Activated CD4-positive, alpha-beta T cell treated with anti-CD3 and anti-CD28 coated beads, Interleukin-2, amount 50 U/mL, for 4 hours (primary cell): ENCODE measurements at regions not wholly inside any gene's neighbourhood (a gene's known extent, or its start where the extent isn't known, plus 50 kb on each side); places are given as distances from the start of the nearest gene placed in this dataset.
"Not testable (repeated sequence)": the region's sequence is repeated elsewhere in the genome, so short reads cannot be mapped to it uniquely, and the experiment has no call there.

ENCODE experiments used
- DNase-seq, 2 experiments: peaks; one replicate each; pipeline ENCODE4 v3.0.0-alpha.2; 2020

DNA sequence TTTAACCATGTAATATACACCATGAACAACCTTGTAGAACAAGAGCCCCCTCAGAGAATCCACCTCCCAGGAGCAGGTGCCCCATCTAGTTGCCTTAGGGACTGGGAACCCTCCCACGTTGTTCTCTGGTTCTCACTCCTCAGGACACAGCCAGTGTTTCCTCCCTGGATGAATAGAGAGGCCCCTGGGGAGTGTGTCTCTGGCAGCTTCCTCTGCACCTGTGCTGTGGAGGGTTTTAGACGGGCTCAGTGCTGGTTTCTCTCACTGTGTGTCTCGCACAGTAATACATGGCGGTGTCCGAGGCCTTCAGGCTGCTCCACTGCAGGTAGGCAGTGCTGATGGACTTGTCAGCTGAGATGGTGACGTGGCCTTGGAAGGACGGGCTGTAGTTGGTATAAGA lies 581.3 kb downstream of the TMEM121 start:
- no peak for DNase-seq

DNA sequence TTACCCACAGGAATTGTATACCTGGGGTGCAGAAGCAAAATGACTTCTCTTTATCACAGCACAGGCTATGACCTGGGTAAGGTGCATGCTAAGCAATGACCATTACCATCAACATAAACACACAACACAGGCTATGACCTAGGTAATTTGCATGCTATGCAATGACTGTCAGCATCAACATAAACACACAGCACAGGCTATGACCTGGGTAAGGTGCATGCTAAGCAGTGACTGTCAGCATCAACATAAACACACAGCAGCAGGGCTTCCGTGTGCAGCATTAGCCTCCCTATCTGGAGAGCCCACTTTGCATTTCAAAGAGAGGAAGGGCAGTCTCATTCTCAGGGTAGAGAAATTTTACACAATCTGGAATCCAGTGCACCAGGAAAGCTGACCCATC lies 583.0 kb downstream of the TMEM121 start:
- no peak for DNase-seq

DNA sequence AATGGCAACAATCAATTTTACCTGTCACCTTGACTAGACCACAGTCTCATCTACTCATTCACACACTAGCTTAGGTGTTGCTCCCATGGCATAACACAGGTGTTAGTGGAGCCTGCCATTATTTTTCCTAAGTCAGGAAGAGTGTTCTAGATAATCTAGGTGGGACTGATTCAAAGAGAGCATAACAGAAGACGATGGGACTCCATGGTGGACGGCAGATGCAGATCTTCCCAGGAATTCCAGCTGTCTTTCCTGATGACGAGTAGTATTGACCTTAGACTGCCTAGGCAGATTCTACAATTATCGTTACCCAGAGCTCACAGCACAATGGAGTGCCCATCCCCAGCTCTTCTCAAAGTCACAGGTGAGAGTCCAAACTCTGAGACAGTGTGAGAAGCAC lies 589.0 kb downstream of the TMEM121 start:
- no peak for DNase-seq

DNA sequence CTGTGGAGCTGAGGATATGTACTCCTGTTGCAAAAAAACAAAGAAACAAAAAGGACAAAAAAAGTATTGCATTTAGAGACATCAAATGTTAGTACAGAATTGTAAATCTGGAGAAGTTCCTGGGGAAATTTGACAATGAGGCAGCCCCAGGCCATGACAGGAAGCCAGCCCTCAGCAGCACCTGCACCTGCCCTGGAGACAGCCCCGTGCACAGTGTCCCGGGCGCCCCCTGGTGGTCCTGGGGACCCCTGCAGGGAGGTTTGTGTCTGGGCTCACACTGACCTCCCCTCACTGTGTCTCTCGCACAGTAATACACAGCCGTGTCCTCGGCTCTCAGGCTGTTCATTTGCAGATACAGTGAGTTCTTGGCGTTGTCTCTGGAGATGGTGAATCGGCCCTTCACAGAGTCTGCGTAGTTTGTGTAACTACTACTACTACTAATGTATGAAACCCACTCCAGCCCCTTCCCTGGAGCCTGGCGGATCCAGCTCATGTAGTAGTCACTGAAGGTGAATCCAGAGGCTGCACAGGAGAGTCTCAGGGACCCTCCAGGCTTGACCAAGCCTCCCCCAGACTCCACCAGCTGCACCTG lies 590.1 kb downstream of the TMEM121 start:
- DNase-seq = peak; percentile 10 to 16

DNA sequence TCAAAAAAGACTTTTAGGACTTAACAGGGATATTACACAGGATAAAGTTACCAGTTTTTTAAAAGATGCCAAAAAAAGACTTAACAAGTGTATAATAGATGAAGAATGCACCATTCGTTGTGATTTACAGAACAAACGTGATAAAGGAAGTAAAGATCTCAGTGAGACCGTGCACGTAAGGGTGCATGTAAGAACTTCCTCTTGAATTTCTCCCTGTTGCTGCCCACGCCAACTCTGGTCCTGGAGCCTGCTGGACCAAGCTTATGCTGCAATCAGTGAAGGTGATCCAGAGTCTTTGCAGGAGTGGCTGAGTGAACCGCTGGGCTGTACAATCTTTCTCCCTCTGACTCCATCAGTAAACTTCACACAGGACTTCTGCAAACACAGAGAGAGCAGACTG lies 593.7 kb downstream of the TMEM121 start:
- DNase-seq = no peak

DNA sequence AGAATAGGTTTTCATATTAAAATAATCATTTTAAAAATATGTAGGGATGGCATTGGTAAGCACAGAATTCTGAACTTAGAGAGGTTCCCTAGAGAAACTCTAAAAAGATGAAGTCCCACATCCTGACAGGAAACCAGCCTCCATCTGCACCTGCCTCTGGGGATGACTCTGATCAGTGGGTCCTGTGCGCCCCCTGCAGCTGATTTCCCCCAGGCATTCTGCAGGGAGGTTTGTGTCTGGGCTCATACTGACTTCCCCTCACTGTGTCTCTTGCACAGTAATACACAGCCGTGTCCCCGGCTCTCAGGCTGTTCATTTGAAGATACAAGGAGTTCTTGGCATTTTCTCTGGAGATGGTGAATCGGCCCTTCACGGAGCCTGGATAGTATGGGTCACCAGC lies 602.9 kb downstream of the TMEM121 start:
- no peak for DNase-seq

DNA sequence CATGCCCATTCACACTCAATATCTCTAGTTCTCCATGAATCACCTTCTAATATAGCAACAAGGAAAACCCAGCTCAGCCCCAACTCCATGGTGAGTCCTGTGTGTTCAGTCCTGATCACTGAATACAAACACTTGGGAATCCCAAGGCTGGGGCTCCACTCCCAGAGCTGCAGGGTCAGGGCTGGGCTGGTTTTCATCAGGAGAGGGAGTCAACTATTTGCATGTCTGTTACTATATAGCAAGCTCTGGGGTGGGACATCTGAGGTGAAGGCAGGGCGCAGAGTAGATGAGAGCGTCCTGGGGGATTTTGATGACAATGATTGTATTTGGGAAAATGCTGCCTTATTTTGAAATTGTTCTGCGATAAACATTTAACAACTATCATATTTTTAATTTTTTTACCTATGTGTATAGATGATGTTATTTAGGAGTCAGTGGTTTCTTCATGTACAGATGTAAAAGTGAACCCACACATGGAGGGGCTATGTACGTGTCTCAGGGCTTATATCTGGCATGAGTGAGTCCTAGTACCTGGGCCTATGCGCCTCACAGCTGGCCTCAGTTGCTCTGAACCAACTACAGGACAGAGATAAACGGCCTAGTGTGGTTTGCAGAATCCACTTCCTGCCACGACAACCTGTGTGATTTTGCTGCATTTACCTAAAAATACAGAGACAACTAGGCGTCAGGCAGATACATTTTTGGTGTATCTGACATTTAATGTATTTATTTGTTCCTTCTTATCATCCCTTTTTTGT lies 603.7 kb downstream of the TMEM121 start:
- not testable (repeated sequence) for DNase-seq

DNA sequence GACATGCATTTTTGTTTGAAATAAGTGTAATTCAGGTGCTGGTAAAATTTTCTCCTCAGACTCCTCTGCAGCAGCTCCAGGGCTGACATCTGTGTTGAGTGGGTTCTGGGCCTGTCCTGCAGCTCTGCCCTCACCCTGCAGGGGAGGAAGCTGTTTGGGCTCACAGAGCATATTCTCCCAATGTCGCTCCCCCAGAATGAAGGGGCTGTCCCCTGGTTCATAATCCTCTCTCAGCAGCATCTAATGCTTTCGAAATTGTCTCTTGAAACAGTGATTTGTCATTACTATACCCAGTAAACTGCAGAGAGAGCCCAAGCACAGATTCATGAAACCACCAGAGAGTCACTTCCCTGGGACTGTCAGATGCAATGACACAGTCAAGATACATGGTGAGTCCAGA lies 606.7 kb downstream of the TMEM121 start:
- DNase-seq = not testable (repeated sequence)

DNA sequence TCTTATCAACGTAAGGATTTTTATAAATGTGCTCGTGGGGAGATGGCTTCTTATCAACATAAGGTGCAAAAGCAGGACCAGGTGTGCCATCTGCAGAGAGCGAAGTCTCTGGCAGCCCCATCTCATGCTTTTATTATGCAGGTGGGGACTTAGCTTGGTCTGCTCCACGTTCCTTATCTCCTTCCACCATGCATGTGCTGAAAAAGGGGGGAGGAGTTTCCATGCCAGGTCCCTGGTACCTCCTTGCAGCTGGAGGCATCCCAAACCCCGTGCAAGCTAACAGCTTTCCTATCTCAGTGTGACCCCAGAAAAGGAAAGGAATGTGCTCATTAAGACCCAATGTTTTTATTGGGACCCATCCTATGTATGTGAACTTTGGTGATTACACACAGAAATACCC lies 608.5 kb downstream of the TMEM121 start:
- no peak for DNase-seq

DNA sequence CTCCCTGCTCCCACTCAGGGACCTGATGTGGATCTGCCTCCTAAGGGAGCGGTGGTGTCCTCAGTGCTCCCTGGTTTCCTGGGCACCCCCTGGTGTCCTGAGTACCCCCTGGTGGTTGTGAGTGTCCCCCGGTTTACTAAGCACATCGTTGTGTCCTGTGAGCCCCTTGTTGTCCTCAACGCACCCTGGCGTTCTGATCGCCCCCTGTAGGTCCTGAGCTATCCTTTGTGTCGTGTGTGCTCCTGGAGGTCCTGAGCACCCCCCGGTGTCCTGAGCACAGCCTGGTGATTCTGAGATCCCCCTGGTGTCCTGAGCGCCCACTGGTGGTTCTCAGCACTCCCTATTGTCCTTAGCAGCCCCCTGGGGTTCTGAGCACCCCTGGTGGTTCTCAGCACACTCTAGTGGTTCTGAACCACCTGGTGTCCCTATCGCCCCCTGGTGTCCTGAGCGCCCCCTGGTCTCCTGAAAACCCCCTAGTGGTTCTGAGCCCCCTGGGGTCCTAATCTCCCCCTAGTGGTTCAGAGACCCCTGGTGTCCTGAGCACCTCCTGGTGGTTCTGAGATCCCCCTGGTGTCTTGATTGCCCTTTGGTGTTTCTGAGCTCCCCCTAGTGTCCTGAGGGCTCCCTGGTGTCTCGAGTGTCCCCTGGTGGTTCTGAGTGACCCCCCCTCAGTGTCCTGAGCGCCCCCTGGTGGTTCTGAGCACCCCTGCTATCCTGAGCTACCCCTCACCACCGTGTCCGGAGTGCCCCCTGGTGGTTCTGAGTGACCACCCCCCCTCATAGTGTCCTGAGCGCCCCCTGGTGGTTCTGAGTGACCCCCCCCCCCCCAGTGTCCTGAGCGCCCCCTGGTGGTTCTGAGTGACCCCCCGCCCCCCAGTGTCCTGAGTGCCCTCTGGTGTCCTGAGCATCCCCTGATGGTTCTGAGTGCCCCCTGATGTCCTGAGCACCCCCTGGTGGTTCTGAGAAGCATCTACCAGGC lies 615.1 kb downstream of the TMEM121 start:
- peak; percentile 22 to 41 for DNase-seq

DNA sequence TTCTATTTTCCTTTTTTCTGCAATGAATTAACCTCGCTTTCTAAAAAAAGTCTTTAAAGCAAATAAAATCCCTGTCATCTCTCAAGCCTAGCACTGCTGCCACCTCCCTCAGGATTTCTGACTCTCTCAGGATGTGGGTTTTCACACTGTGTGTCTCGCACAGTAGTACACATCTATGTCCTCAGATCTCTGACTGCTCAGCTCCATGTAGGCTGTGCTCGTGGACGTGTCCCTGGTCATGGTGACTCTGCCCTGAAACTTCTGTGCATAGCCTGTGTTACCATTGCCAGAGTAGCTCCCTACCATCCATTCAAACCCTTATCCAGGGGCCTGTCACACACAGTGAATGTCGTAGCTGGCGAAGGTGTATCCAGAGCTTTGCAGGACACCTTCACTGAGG lies 619.3 kb downstream of the TMEM121 start:
- DNase-seq = not testable (repeated sequence)

DNA sequence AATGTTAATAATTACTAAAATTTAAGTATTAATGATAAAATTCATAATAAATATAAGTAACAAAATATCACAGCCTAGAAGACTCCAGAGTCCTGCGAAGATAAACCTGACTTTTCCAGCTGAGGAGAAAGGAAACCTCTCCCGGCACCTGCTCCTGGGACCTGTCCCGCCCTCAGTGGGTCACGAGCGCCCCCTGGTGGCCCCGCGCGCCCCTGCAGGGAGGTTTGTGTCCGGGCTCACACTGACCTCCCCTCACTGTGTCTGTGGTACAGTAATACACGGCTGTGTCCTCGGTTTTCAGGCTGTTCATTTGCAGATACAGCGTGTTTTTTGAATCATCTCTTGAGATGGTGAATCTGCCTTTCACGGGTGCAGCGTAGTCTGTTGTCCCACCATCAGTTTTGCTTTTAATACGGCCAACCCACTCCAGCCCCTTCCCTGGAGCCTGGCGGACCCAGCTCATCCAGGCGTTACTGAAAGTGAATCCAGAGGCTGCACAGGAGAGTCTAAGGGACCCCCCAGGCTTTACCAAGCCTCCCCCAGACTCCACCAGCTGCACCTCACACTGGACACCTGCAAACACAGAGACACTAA lies 627.1 kb downstream of the TMEM121 start:
- peak; percentile 64 to 75 for DNase-seq

DNA sequence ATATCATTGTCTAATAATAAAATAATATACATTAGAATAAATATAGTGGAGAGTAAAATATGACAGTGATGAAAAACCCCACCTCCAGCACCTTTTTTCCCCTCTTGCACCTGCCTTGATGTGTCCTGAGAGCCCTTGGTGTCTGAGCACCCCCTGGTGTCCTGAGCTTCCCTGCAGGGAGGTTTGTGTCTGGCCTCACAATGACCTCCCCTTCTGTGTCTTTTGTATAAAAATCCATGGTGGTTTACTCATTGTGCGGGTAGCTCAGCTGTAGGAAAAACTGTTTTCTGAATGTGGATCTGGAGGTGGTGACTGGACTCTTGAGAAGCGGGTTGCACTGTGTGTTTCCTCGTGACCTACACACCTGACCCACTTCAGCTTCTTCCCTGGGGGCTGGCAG lies 636.9 kb downstream of the TMEM121 start:
- DNase-seq = no peak

DNA sequence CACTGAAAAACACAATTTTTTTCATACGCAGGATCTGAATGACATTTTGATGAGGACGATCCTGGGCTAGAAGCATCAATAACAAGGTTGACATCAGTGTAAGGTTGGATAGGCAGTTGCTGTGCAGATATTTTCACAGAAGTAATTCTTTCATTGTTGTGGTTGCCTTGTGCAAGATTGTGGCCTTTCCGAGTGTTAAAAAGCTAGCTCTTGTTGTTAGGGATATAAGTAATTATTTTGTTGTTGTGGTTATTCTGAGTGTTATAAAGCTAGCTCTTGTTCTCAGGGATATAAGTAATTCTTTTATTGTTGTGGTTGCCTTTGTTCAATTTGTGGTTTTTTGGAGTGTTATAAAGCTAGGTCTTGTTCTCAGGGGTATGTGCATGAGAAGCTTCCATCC lies 637.4 kb downstream of the TMEM121 start:
- not testable (repeated sequence) for DNase-seq

DNA sequence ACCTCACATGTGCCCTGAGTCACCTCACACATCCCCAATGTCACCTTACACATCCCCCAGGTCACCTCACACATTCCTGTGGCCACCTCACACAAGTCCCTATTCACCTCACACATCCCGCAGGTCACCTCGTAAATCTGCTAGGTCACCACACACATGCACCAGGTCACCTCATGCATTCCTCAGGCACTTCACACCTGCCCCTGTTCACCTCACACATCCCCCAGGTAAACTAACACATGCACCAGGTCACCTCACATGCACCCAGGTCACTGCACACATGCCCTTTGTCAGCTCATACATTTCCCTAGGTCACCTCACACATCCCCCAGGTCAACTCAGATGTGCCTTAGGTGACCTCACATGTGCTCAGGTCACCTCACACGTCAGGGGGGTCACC lies 639.8 kb downstream of the TMEM121 start:
- DNase-seq = no peak

DNA sequence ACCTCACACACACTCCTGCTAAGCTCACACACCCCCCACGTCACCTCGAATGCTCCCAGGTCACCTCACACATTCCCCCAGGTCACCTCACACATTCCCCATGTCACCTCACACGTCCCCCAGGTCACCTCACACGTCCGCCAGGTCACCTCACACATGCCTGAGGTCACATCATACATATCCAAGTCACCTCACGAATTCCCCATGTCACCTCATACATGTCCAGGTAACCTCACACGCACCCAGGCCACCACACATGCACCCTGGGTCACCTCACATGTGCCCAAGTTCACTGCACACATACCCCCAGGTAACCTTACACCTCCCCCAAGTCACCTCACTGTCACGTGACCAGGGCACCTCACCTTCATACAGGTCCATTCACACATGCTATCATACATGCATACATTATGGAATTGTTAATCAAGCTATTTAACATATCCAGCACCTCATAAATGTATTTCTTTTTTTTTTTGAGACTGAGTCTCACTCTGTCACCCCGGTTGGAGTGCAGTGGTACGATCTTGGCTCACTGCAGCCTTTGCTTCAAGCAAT lies 640.3 kb downstream of the TMEM121 start:
- no peak for DNase-seq

DNA sequence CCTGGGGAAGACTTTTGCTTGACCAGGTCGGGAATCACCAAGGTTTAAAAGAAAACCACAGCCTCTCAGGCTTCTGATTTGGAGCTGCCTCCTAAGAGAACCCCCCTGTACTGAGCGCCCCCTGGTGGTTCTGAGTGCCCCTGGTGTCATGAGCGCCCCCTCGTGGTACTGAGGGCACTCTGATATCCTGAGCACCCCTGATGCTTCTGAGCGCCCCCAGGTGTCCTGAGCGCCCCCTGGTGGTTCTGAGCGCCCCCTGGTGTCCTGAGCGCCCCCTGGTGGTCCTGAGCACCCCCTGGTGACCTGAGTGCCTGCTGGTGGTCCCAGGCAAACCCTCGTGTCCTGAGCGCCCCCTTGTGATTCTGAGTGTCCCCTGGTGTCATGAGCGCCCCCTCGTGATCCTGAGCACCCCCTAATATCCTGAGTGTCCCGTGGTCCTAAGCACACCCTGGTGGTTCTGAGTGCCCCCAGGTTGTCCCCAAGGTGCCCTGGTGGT lies 643.8 kb downstream of the TMEM121 start:
- DNase-seq = peak; percentile 56 to 63

DNA sequence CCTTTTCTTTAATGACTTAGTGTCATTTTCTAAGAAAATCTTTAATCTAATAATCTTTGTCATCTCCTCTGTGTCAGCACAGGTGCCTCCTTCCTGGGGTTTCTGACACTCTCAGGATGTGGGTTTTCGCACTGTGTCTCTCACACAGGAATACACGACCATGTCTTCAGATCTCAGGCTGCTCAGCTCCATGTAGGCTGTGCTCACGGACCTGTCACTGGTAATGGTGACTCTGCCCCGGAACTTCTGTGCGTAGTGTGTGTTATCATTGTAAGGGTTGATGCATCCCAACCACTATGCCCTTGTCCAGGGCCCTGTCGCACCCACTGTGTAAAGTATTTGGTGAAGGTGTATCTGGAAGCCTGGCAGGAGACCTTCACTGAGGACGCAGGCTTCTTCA lies 647.8 kb downstream of the TMEM121 start:
- peak; percentile 51 to 53 for DNase-seq

DNA sequence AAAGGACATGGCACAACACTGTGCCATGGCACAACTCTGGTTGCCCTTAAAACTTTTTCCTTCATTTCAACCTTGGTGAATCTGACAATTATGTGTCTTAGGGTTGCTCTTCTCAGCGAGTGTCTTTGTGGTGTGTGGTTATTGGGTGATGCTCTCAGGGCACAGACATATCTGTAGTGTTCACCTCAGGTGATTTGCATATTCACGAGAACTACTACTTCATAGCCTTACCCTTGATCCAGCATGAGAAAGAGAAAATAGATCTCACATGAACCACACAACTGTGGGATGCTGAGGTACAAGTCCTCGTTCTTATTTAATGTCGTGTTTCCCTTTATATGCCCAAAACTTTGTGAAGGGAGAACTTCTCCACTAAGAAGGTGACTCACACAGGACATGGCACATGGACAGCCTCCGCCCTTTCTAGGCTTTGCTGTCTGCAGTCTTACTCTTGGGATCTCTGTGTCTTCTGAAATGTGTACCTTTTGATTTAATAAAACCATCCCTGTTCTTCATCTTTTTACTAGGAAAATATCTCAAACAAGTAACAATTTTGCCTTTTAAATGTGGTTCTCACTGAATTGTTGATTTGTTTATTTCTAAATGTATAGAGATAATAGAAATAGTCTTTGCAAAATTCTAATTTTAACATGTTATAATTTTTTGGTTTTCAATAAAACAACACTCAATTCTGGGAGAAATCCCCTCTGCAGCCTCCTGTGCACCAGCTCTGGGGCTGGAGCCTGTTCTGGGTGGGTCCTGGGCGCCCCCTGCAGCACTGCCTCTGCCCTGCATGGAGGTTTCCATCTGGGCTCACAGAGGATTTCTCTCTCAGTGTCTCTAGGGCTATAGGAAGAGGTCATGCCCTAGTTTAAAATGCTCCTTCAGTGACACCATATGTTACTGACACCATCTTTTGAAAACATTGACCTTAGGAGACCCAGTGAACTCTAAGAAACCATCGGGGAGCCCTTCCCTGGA lies 651.2 kb downstream of the TMEM121 start:
- DNase-seq = not testable (repeated sequence)

DNA sequence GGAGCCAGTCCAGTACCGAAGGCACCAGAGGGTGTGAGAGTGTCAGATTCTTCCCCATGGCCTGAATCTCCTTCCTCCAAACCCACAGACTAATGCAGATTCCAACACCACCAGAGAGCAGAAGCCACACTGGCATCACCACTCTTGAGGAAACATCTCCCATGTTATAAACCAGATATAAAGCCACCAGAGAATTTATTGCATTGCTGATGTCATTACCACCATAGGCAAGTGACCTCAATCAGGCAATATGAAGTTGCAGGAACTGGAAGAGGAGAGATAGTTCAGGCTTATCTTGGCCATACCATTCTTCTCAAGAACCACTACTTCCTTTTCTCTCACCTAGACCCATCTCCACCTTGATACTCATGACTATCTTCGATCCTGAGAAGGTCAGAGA lies 653.4 kb downstream of the TMEM121 start:
- no peak for DNase-seq

DNA sequence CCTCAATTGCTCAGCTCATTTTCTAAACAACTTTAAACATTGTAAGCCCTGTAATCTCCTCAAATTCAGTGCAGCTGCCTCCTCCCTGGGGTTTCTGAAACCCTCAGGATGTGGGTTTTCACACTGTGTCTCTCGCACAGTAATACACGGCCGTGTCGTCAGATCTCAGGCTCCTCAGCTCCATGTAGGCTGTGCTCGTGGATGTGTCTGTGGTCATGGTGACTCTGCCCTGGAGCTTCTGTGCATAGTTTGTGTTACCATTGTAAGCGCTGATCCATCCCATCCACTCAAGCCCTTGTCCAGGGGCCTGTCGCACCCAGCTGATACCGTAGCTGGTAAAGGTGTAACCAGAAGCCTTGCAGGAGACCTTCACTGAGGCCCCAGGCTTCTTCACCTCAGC lies 658.4 kb downstream of the TMEM121 start:
- DNase-seq = peak; percentile 32 to 46
